Ishikawa (cell line): ENCODE measurements at regions not wholly inside any gene's neighbourhood (a gene's known extent, or its start where the extent isn't known, plus 50 kb on each side); places are given as distances from the start of the nearest gene placed in this dataset.

Source experiments
- CEBPB ChIP-seq: IDR thresholded peaks from 2 replicates; pipeline ENCODE4 v1.6.1; 2012
- CREB1 ChIP-seq: IDR thresholded peaks from 2 replicates; pipeline ENCODE4 v1.6.1; 2012; ENCODE audit warnings: low read depth
- EGR1 ChIP-seq: IDR thresholded peaks from 2 replicates; pipeline ENCODE4 v1.6.1; 2012
- EP300 ChIP-seq: IDR thresholded peaks from 2 replicates; pipeline ENCODE4 v1.6.1; 2012; ENCODE audit warnings: borderline replicate concordance
- FOXM1 ChIP-seq: IDR thresholded peaks from 2 replicates; pipeline ENCODE4 v1.6.1; 2012; ENCODE audit warnings: low read depth, borderline replicate concordance
- NFIC ChIP-seq: IDR thresholded peaks from 2 replicates; pipeline ENCODE4 v1.6.1; 2012
- RAD21 ChIP-seq: IDR thresholded peaks from 2 replicates; pipeline ENCODE4 v1.6.1; 2012; ENCODE audit warnings: low read depth
- TAF1 ChIP-seq: IDR thresholded peaks from 2 replicates; pipeline ENCODE4 v1.6.1; 2012; ENCODE audit warnings: low read depth, mild to moderate bottlenecking
- TCF12 ChIP-seq: IDR thresholded peaks from 2 replicates; pipeline ENCODE4 v1.6.1; 2012; ENCODE audit warnings: low read depth
- TEAD4 ChIP-seq: IDR thresholded peaks from 2 replicates; pipeline ENCODE4 v1.6.1; 2012
- YY1 ChIP-seq: IDR thresholded peaks from 2 replicates; pipeline ENCODE4 v1.6.1; 2012; ENCODE audit warnings: low read depth
- ZBTB7A ChIP-seq: IDR thresholded peaks from 2 replicates; pipeline ENCODE4 v1.6.1; 2012; ENCODE audit warnings: low read depth
- TF ChIP-seq, protein P1 (sequence below): IDR thresholded peaks from 2 replicates; pipeline ENCODE4 v1.6.1; 2012
- TF ChIP-seq, protein P2 (sequence below): IDR thresholded peaks from 2 replicates; pipeline ENCODE4 v1.6.1; 2012; ENCODE audit warnings: low read depth, mild to moderate bottlenecking
- TF ChIP-seq, protein P3 (sequence below): IDR thresholded peaks from 2 replicates; pipeline ENCODE4 v1.6.1; 2012

DNA sequence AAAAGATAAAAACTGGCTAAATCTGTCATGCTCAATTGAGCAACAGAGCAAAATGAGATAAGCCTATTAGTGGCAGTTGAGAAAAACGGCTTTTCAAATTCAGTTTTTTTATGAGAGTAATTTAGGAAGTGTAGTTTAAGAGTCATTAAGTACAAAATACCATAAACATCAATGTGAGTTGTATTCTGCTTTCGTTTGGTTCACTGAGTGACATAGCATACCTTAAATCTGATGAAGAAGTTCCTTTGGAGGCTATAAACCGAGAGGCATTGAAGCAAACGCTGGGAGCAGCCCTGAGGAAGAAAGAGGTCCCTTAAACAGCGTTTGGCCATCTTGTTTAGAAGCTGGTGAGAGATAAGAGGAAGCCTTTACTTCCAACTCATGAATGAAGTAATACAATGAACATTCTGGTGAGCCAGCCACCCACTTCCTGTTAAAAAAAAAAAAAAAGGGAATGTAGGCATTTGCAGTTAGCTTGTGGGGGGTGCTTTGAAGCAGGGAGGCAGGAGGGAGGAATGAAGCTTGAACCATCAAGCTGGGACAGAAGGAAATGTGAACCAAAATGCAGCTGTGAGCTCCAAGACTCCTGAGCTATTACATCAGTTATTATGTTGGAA, 132.3 kb downstream of the ZNF330 start:
- TF ChIP-seq FOXM1, result no peak
- no peak for TF ChIP-seq RAD21
- no peak for TF ChIP-seq ZBTB7A
- no peak for TF ChIP-seq TCF12
- no peak for TF ChIP-seq TEAD4
- TF ChIP-seq TAF1, result no peak
- TF ChIP-seq CEBPB, result no peak
- no peak for TF ChIP-seq EP300
- TF ChIP-seq YY1, result no peak
- TF ChIP-seq, protein P1, sequence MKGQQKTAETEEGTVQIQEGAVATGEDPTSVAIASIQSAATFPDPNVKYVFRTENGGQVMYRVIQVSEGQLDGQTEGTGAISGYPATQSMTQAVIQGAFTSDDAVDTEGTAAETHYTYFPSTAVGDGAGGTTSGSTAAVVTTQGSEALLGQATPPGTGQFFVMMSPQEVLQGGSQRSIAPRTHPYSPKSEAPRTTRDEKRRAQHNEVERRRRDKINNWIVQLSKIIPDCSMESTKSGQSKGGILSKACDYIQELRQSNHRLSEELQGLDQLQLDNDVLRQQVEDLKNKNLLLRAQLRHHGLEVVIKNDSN, result no peak
- TF ChIP-seq, protein P2, sequence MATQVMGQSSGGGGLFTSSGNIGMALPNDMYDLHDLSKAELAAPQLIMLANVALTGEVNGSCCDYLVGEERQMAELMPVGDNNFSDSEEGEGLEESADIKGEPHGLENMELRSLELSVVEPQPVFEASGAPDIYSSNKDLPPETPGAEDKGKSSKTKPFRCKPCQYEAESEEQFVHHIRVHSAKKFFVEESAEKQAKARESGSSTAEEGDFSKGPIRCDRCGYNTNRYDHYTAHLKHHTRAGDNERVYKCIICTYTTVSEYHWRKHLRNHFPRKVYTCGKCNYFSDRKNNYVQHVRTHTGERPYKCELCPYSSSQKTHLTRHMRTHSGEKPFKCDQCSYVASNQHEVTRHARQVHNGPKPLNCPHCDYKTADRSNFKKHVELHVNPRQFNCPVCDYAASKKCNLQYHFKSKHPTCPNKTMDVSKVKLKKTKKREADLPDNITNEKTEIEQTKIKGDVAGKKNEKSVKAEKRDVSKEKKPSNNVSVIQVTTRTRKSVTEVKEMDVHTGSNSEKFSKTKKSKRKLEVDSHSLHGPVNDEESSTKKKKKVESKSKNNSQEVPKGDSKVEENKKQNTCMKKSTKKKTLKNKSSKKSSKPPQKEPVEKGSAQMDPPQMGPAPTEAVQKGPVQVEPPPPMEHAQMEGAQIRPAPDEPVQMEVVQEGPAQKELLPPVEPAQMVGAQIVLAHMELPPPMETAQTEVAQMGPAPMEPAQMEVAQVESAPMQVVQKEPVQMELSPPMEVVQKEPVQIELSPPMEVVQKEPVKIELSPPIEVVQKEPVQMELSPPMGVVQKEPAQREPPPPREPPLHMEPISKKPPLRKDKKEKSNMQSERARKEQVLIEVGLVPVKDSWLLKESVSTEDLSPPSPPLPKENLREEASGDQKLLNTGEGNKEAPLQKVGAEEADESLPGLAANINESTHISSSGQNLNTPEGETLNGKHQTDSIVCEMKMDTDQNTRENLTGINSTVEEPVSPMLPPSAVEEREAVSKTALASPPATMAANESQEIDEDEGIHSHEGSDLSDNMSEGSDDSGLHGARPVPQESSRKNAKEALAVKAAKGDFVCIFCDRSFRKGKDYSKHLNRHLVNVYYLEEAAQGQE, result no peak
- TF ChIP-seq CREB1, result no peak
- TF ChIP-seq EGR1, result no peak
- no peak for TF ChIP-seq NFIC
- TF ChIP-seq, protein P3, sequence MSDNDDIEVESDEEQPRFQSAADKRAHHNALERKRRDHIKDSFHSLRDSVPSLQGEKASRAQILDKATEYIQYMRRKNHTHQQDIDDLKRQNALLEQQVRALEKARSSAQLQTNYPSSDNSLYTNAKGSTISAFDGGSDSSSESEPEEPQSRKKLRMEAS, result no peak

DNA sequence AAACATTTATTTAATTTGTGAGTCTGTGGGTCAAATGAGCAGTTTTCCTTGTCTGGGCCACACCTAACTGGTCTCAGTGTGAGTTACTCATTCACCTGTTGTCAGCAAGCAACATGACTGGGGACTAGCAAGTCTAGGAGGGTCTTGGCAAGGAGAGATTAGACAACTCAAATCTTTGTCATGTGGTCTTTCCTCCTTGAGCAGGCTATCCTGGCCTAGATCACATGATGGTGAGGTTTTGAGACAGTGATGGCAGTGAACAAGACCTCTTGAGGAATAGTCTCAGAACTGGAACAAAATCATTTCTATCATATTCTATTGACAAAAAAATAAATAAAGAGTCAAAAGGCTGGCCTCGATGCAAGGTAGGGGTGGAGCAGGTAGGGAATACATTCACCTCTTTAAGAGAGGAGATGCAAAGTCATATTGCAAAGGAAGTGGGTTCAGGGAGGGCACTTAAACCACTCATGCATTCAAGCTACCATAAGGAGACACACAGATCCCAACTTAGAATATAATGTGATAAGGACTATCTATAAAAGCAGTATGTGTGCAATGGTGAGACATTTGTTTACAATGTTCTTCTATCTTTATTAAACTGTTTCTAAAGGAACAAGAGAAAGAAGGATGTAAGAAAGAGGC, 135.7 kb downstream of the ZNF330 start:
- TF ChIP-seq, protein P3, result no peak
- TF ChIP-seq FOXM1 (no peak), CEBPB (no peak), ZBTB7A (no peak), EP300 (no peak), TAF1 (no peak), YY1 (no peak), TCF12 (no peak), TEAD4 (no peak)
- TF ChIP-seq, protein P1, result no peak
- TF ChIP-seq, protein P2, result no peak

DNA sequence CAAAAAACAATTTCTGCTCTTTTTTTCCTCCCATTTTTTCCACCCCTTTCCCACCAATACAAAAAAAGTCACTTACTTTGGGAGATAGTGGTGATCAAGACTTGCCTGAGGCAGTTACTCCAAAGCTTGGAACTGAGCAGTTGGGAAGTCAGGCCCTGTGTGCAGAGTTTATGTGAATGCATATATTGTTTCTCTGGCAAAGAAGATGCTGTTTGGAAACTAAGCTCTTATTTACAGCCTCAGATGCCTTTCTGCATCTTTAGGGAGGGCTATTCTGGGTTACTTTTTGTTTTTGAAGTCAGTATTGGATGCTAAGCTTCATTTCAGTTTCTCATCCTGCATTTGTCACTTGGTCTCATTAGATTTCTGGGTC, 136.3 kb downstream of the ZNF330 start:
- TF ChIP-seq NFIC, result no peak
- no peak for TF ChIP-seq CREB1
- no peak for TF ChIP-seq TEAD4
- TF ChIP-seq EP300, result no peak
- no peak for TF ChIP-seq ZBTB7A
- no peak for TF ChIP-seq CEBPB
- TF ChIP-seq TCF12, result no peak
- TF ChIP-seq, protein P2, result no peak
- TF ChIP-seq, protein P1, result no peak
- TF ChIP-seq FOXM1, result no peak
- TF ChIP-seq, protein P3, result no peak
- TF ChIP-seq TAF1, result no peak
- TF ChIP-seq YY1, result no peak
- TF ChIP-seq RAD21, result no peak
- TF ChIP-seq EGR1, result no peak

DNA sequence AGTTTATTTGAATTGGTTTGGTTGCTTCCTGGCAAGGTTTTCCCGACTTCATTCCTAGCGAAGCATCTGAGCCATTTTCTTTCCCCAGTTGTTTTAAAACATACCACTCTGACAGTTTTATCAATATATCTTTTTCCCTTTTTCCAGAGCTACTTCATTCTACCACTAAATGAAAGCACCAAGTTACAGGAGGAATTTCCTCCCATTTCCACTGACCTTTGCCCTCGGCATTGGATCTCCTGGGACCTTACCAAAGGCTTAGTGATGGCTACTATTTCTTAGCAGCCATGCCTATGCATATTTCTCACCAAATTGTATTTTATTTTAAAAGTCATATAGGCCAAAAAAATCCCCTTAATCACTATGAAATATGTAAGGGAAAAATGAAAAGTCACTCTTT, 150.5 kb downstream of the ZNF330 start:
- TF ChIP-seq RAD21, result no peak
- no peak for TF ChIP-seq YY1
